Stimulated activated CD8-positive, alpha-beta memory T cell treated with anti-CD3 and anti-CD28 coated beads, Interleukin-2, amount 100 ng/mL, for 48 hours (primary cell): ENCODE measurements at regions not wholly inside any gene's neighbourhood (a gene's known extent, or its start where the extent isn't known, plus 50 kb on each side); places are given as distances from the start of the nearest gene placed in this dataset.
A peak's percentile ranks its signal among the peaks of the same experiment; 100 is the strongest.

Experiments used
- DNase-seq, 2 donors: peaks; one replicate each; pipeline ENCODE4 v3.0.0-alpha.2; 2020; ENCODE audit warnings: low read depth in 2 of 2

DNA sequence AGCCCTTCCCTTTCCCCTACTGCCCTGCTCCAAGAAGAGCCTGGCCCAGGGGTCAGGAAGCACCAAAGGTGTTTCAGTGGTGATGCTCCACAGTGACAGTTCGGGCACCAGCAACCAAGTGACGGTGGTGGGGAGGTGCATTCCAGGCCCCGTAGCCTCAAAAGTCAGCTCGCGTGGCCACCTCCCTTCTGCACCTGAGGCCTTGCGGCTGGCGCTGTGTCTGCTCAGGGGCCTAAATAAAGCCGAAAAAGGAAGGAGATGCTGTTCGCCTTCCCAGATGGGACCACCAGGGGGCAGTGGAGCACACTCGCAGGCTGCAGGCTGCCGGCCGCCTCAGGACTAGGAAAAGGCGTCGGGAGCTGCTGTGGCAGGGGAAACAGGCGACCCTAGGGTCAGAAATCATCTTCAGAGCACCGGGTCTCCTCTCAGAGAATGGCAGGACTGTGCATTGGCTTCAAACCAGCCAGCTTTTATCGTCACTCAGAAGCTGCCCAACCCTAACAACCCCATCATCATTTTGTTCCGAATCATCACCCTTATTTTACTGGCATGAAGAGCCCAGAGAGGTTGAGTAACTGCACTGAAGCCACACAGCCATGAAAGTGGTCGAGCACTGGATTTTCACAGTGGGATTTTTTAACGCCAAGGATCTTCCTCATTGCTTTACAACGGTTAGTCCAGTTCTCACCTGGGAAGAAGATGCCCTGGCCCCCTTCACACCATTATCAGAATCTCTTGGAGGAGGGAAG is 213.0 kb upstream of the CELF4 start:
- DNase-seq = peak; percentile 23 to 38

DNA sequence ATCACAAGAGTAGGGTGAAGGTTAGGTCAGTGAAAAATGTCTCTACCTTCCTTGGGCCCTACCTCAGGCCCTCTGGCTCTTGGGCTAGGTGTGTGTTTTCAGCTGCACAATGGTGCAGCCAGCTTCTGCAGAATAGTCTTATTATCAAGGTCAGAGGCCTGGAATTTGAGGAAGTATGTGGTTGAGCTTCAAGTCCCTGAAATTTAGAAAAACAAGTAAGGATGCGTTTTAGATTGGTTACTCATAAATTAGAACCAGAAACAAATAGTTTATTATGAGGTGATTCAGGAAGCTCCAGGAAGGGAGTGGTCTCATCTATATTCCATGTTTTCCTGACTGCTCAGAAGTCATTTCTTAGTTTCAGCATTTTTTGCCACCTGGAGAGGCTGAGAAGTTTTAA is 204.2 kb upstream of the CELF4 start:
- DNase-seq = no peak

DNA sequence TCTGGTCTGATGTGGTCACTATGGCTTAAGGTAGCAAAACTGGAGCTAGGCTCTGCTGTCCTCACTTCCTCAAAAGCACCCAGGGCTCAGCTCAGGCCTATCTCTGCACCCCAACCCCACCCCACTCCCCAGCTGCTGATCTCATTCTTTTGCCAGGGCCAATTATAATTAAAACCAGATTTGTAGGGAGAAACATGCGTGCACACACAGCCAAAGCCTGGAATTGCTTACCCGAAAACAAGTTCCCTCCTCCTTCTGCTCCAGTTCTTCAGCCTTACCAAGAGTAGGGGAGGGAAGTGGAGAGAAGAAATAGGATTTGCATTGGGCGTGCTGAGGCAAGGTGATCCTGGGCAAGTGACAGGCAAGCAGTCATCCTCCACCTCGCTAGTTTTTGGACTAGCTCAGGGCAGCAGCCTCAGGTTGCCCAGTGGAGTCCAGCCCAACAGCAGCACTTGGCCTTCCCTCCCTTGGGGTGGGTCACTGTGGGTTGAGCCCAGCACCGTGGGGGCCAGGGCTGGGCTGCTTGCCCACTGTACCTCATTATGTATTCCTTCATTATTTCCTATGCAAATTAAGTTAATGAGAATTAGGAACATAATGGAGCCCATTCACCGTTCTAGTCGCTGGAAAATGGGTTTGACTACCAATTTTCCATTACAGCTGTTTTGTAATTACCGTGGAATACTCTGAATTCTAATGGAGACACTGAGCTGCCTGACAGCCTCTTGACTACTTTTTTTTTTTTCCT is 199.1 kb upstream of the CELF4 start:
- DNase-seq = no peak

DNA sequence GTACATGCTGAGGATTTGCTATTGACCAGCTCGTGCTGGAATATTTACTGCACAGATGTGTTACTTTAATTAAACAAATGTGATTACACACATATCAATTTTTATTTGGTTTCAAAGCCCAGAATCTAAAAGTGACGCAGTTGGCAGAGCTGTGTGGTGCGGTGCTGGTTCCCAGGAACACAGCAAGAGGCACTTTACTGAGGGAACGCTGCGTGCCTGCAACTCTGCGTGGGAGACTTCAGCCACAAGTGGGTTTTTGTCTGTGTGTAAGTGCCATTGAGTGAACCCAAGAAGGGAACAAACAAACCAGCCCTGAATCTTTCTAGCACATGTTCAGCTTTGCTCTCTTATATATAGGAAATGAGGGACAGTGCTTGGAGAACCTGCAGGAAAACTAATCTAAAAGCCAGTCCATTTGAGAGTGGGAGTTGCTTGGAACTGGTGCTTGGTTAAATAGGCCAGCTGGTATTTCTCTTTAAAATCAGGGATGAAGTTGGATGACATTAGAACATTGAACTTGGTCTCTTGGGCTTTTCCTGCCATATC is 196.6 kb upstream of the CELF4 start:
- no peak for DNase-seq

DNA sequence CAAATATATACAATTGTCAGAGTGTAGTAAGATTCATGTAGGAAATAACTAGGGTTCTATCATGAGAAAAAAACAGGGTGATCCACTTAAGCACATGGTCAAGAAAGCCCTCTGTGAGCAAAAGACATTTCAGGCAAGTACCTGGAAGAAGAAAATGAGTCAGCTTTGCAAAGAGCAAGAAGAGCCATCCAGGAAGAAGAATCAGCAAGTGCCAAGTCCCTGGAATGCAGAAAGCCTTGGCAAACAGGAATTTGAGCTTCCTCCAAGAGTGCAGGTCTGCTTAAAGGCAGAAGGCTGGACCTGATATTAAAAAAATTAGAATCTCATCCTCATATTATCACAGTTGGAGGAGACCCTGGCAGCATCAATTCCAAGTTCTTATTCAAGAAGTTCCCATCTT is 188.5 kb upstream of the CELF4 start:
- DNase-seq = no peak

DNA sequence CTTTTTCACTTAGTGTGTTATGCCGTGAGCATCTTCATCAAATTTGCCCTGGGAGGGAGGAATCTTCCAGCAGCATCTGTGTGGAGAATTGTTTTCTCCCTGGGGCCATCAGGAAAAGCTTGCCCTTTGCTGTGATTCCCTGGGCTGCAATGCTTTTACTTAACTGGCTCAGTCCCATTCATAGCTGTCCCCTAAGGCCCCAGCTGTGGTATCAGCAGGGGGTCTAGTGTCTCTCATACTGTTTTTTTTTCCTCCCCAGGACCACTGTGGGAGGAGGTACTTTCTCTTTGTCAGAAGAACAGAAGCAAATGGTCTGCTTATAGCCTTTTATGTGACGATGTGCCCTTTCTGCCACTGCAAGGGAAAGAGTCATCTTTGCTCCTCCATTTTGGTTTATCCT is 176.8 kb upstream of the CELF4 start:
- no peak for DNase-seq

DNA sequence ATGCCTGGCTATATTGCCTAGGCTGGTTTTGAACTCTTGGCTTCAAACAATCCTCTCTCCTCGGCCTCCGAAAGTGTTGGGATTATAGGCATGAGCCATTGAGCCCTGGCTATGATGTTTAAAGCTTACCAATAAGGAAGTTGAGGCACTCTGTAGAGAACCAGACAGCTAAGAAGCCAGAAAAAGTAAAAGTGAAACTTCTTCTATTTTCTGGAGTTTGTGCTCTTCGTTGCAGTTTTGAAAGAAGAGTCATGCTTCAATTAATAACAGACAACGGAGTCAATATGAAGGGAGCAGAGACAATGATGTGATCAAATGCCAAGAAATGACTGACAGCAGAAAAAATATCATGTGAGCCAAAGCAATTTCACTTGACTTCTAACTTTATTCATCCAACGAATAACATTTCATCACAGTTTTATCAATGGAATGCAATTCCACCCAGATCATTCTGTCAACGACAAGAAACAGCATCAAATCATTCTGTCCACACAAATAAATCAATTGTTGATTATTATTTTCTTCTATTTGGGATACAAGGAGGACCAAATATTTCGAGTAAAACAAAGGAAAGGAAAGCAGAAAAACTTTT is 175.5 kb upstream of the CELF4 start:
- no peak for DNase-seq

DNA sequence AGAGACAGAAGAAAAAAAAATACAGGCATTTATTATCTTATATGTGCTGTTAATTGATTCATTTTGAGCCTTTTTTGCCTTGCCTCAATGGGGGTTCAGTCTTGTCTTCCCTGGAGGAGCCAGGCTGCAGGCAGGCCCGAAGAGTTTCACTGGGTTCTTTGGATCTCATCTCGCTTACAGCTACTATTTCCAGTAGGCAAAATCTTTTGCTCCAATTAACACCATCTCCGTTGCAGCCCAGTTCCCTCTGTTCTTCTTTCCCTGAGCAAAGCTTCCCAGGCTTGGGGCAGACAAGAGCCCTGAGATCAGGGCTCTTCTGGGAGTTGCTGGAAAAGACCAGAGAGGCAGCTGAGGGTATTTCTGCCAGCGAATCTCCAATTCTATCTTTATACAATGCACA is 168.8 kb upstream of the CELF4 start:
- DNase-seq = no peak

DNA sequence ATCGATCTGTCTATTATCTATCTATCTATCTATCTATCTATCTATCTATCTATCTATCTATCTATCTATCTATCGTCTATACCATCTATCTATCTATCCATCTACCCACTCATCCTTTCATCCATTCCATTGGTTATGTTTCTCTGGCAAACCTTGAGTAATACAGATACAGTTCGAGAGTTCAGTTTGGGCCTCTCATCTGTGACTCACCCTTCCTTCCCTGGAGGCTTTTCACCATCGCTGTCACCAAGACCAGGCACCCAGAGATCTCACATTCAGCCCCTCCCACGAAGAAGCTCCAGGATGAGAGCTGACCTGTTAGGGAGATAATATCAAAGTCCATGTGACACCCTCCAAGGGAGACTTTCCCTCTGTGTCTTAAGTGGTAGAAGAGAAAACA is 164.1 kb upstream of the CELF4 start:
- DNase-seq = no peak

DNA sequence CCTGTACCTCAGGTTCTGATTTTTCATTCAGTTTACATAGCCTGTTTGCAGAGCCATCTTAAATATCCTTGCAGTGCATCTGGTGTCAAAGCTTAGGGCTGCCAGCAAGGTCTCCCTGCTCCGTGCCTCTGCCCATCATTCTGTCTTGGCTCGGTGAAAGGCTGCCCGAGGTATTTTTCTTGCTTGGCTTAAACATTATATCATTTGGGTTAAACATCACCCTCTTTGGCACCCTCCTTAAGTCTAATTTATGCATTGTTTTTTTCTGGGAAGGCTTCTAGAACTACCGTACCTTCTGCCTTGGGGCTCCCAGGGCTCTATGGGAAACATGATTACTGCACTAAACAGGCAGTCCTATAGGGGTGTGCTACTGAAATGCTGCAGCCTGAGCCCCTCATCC is 158.6 kb upstream of the CELF4 start:
- DNase-seq = no peak

DNA sequence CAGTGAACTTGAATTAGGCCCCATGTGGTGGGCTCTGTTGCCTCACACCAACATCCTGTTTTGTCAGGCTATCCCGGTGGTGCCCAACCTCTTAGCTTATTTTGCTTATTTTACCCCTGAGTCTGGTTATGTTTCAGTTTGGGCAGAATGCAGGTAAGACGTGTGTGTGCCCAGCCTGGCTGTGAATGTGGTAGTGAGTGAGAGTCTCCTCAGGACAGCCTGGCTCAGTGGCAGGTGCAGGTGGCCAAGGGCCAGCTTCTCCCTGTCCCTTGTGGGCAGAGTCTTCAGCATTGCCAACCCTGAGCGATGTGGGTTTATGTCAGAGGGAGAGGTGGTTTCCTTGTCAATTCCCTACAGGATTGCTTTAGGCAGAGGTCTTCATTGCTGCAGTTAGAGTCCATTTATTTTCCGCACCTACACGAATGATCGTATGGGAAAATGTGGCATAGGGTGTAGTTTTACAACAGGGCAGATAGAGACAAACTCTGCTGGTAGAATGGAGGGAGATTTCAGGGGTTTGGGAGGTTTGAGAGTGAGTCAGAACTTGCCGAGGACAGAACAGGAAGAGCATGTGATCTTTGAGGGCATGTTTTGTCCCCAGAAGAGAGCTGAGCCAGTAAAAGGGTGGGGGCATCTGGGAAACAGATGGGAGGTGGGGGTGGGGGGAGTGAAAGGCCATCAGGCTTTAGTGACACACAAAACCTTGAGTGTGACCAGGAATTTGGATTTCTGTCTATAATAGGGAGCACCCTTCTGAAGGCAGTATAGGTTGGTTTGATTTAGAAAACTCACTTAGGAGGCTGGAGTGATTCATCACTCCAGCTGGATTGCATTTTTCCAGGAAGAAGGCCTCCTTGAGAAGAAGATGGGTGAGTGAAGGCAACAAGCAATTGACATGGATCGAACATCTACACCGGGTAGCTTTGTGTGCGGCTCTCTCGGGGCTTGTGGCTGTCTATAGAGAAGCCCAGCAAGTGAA is 156.2 kb upstream of the CELF4 start:
- no peak for DNase-seq

DNA sequence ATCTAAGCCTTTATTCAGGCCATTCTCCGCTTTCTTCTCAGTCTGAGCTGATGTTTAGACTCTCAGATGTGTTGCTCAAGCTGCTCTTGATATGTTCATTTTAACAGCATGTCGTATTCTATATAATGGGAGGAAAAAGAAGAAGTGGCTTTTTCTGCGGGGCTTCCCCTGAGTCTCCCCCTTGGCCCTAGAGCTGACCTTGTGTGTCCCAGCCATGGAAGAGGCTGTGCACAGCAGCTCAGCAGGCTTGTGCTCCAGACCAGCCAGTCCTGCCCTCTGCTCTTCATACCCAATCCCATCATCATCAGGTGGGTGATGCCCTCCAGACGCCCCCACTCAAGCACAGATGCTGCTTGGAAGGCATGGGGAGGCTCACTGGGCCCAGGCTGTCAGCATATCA is 155.1 kb upstream of the CELF4 start:
- no peak for DNase-seq

DNA sequence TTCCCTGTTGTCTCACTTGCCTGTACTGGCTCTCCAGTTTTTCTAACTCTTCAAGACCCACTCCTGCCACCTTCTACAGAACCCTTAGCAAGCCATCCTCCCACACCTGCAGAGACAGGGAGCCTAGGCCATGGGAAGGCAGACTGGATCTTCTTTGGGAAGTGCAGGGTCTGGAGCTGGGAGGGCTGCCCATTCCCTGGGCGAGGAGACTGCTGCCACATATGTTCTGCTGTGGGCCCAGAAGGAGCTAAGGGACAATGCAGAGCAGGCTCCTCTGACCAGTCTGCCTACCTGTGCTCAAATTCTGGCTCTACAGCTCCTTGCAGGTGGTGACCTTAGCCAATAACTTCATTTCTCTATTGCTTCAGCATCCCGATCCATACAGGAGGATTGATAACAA is 152.1 kb upstream of the CELF4 start:
- DNase-seq = no peak

DNA sequence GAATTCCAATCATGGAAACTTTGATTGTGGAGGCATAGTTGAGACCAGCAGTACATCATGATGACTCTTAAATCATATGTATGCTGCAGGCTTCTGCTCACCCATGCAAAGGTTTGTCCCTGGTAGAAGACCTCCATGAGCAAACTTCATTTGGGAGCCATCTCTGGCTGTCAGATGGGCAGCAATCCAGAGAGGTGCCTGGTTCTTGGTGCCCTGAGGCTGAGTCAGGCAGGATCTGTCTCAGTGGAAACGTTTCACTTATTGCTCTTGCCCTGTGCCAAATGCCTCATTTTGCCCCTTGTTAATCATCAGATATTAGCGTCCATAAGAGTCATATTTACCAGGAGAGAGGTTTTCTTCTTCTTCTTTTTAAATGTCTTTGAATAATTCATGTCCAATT is 151.5 kb upstream of the CELF4 start:
- no peak for DNase-seq

DNA sequence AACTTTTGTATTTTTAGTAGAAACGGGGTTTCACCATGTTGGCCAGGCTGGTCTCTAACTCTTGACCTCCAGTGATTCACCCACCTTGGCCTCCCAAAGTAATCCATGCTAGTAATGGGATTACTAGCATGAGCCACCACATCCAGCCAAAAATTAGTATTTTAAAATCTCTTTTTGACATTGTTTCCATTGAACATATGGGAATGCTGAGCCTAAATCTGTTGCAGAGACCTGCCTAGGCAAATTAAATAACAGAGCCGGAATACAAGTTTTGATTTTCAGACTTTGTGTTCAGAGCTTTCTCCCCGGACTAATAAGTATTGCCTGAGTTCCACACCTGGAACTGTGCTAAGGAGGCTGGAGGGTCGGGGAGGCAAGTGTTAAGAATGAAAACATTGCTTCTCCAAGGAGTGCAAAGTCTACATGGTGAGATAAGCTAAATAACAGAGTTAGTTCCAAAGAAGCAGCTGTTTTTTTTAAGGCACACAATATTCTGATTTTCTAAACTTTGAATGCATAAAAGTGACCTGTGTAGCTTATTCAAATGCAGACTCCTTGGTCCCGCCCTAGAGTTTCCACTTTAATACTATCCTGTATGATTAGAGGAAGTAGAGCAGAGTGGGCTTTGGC is 150.6 kb upstream of the CELF4 start:
- DNase-seq = no peak

DNA sequence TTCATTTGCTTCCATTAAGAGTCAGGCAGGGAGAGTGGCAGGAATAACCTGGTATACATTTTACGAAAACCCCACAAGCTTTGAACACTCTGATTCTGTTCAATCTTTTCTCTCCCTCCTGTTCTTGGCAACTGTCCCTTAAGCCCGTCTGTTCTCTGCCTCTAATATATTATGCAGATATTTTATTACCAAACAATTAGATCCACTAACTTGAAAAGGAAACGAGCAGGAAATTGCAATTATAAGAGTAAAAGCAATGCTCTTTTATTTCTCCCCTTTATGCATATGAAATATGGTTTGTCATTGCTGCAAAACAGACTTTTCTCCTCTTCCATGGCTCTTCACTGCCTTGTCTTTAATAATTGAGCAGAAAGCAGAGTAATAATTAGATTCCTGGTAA is 149.1 kb upstream of the CELF4 start:
- DNase-seq = no peak

DNA sequence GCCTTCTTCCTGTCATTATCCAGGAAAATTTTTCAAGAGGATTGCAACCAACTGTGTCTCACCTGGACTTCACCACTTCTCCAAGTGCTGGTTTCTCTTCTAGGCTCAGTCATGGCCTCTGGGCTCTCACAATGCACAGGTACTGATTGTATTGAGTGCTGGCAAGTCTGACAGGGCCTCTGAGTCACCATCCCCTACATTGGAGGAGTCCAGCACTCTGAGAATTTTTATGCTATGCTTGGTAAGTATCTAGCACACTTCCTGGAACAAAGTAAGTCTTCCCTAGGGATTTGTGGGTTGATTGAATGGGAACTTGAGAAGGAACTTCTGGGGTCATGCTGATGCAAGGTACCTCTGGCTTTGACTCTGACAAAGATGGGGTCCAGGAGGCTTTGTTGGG is 147.2 kb upstream of the CELF4 start:
- DNase-seq = no peak

DNA sequence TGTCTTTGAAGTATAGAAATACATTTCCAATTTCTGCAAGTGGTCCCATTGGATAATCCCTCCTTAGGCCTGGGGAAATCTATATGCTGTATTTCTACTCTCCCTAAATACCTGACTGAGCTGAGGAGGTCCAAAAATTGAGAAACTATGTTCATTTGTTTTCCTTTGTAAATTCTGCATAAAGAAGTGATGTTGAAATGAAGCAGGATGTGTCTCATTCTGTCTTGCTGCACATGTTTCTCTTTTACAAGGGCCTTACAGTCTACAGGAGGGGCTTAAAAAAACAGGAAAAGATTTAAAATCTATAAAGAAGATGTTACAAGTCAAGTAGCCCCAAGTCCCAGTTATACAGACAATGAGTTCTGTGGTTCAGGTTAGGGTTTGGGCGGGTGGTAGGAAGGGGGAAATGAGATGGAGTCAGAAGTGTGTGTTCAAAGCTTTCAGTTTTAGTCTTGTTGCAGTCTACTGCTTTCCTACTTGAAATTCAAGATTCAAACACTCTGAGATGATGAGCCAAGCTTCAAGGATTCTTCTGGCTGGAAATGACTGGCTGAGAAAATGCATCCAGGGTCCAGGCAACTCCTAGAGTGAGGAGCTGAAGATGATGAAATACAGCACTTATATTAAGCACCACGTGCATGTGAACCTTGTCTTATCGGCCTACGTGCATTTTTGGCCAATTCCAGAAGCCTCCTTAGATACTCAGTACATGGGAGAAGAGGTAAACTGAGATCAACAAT is 146.3 kb upstream of the CELF4 start:
- no peak for DNase-seq

DNA sequence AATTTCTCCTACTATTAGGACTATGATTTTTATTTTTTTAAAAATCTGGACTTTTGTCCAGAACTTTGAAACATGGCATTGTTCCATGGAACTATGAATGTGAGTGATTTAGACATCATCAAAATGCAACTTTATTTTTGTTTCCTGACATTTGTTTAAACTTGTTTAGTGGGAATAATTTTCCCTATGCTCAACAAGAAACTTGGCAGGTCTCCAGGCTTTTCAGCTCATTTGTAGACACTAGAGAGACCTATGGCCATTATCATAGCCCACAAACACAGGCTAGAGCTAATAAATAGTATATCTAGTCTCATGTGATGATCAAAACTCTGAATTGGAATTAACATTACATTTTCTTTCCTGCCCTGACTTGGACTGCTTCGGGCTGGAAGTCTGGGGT is 145.1 kb upstream of the CELF4 start:
- no peak for DNase-seq

DNA sequence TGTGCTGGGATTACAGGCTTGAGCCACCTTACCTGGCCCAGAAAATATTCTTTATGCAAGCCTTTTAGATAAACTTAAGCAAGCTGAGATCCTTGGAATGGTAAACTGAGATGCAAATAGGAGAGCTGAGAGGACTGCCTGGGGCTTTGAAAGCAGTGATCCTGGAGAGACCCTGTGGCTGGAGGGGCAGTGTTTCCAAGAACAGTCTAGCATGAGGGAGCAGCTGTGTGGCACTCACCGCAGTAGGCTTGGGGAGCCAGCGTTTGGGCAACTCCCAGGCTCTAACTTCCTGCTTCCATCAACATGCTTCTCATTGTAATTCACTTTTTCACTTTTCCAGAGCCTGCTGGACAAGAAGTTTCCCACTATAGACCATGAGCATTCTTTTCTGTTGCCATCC is 144.1 kb upstream of the CELF4 start:
- DNase-seq = no peak

DNA sequence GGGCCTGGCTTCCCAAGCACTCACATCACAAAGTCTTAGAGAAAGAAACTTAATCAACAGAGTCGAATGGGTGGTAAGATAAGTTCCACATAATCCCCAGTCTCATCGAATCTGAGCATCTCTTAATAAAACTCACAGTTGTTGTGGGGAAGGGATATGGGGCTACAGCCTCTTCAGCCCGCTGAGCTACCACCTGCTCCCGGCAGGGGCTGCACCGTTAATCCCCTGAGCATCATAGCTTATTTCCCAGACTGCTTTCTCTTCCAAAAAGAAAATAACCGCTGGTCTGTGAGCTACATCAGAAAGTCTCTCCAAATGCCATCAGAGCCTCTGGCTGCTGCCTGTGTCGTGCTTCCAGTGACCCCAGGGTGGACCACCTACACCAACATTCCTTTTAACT is 139.4 kb upstream of the CELF4 start:
- DNase-seq = no peak
